OCI-LY1 (cell line): ENCODE measurements at regions not wholly inside any gene's neighbourhood (a gene's known extent, or its start where the extent isn't known, plus 50 kb on each side); places are given as distances from the start of the nearest gene placed in this dataset.

ENCODE experiments used
- H2AFZ ChIP-seq: fragments of 200-600 bp; sonication (generic), shearing (Covaris generic); 2 replicates; pipeline ENCODE4 v1.6.0; 2014; ENCODE audit warnings: antibody characterized with exemption, mild to moderate bottlenecking, low read length
- H3F3A ChIP-seq: fragments of 200-600 bp; sonication (generic), shearing (Covaris generic); 2 replicates; pipeline ENCODE4 v1.6.0; 2014; ENCODE audit warnings: mild to moderate bottlenecking, antibody characterized with exemption, low read length, moderate library complexity; ENCODE audit not compliant: insufficient read depth
- H3K27ac ChIP-seq: fragments of 200-600 bp; sonication (generic); 2 replicates; pipeline ENCODE4 v1.5.1; 2014; ENCODE audit warnings: low read length, mixed run types, mild to moderate bottlenecking, low read depth; ENCODE audit not compliant: poor library complexity, severe bottlenecking
- H3K27me3 ChIP-seq: fragments of 200-600 bp; sonication (generic); 2 replicates; pipeline ENCODE4 v1.6.0; 2014; ENCODE audit warnings: antibody characterized with exemption, mild to moderate bottlenecking, low read length, moderate library complexity; ENCODE audit not compliant: insufficient read depth
- H3K36me3 ChIP-seq: fragments of 200-600 bp; sonication (generic); 2 replicates; pipeline ENCODE4 v1.6.1; 2014; ENCODE audit warnings: mild to moderate bottlenecking, antibody characterized with exemption, low read length, moderate library complexity, mixed read lengths; ENCODE audit not compliant: insufficient read depth
- H3K4me1 ChIP-seq: fragments of 200-600 bp; sonication (generic); 2 replicates; pipeline ENCODE4 v1.5.1; 2014; ENCODE audit warnings: mild to moderate bottlenecking, low read length, moderate library complexity; ENCODE audit not compliant: insufficient read depth, severe bottlenecking
- H3K4me2 ChIP-seq: fragments of 200-600 bp; sonication (generic), shearing (Covaris generic); 2 replicates; pipeline ENCODE4 v1.6.1; 2014; ENCODE audit warnings: low read length
- H3K4me3 ChIP-seq: fragments of 200-600 bp; sonication (generic); 2 replicates; pipeline ENCODE4 v1.5.1; 2014; ENCODE audit warnings: low read length, low read depth, mild to moderate bottlenecking, mixed read lengths; ENCODE audit not compliant: poor library complexity, severe bottlenecking
- H3K79me2 ChIP-seq: fragments of 200-600 bp; shearing (Covaris generic); 2 replicates; pipeline ENCODE4 v1.6.1; 2016; ENCODE audit warnings: mixed run types, low read length, mixed read lengths; ENCODE audit not compliant: insufficient read depth
- H3K9ac ChIP-seq: fragments of 200-600 bp; sonication (generic), shearing (Covaris generic); 2 replicates; pipeline ENCODE4 v1.6.1; 2014; ENCODE audit warnings: mild to moderate bottlenecking, low read length, mixed read lengths
- H3K9me2 ChIP-seq: fragments of 200-600 bp; sonication (generic), shearing (Covaris generic); 2 replicates; pipeline ENCODE4 v1.6.1; 2014; ENCODE audit warnings: low read depth, mild to moderate bottlenecking, low read length, mixed read lengths
- H3K9me3 ChIP-seq: fragments of 200-600 bp; shearing (Covaris generic); 2 replicates; pipeline ENCODE4 v1.6.1; 2014; ENCODE audit warnings: low read length, mixed read lengths
- H4K20me1 ChIP-seq: fragments of 200-600 bp; sonication (generic), shearing (Covaris generic); 2 replicates; pipeline ENCODE4 v1.6.0; 2016; ENCODE audit warnings: mild to moderate bottlenecking, low read length; ENCODE audit not compliant: insufficient read depth
- EZH2 ChIP-seq: fragments of 200-600 bp; sonication (generic), shearing (Covaris generic); IDR thresholded peaks from 2 replicates; pipeline ENCODE4 v1.8.0; 2017; ENCODE audit warnings: borderline replicate concordance, mixed run types, mild to moderate bottlenecking, antibody characterized with exemption, low read length, moderate library complexity, mixed read lengths
- TF ChIP-seq, protein P1 (sequence below): fragments of 200-600 bp; sonication (generic), shearing (Covaris generic); IDR thresholded peaks from 2 replicates; pipeline ENCODE4 v1.5.1; 2017; ENCODE audit warnings: mild to moderate bottlenecking, antibody characterized with exemption, low read length, moderate library complexity, mixed read lengths

DNA sequence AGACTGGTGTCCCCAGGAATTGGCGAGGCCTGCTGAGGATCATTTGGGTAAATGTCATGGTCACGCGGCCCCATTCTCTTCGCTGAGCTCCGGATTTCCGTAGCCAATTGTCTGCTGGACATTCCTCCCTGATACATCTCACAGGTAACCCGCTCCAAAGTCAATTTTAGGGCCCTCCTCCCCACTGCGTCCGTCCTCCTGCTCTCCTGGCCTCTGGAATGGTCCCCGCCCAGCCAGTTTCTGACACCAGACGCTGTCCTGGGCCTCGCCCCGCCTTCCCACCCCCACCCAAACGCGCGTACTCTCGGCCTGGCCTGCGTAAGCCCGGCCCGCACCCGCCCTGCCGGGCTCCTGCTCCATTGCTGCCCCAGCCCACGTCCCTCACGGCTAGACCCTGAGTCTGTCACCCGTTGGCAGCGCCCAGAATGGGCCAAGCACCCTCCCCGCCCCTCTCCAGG lies 202.0 kb downstream of the AUH start:
- Histone ChIP-seq H3K4me2 (no peak overlapping the region), H3K27me3 (peaks cover 11% of the 10 kb centered on the region), H3K36me3 (no peaks in the 10 kb centered on the region), H4K20me1 (no peaks in the 10 kb centered on the region), H3K9me3 (no peaks in the 10 kb centered on the region), H3K9me2 (no peaks in the 10 kb centered on the region), H2AFZ (no peak overlapping the region), H3K79me2 (no peaks in the 10 kb centered on the region), H3K4me1 (no peaks in the 10 kb centered on the region), H3K9ac (no peak overlapping the region), H3F3A (no peaks in the 10 kb centered on the region), H3K4me3 (no peak overlapping the region), H3K27ac (no peak overlapping the region)
- no peak for TF ChIP-seq EZH2
- TF ChIP-seq, protein P1, sequence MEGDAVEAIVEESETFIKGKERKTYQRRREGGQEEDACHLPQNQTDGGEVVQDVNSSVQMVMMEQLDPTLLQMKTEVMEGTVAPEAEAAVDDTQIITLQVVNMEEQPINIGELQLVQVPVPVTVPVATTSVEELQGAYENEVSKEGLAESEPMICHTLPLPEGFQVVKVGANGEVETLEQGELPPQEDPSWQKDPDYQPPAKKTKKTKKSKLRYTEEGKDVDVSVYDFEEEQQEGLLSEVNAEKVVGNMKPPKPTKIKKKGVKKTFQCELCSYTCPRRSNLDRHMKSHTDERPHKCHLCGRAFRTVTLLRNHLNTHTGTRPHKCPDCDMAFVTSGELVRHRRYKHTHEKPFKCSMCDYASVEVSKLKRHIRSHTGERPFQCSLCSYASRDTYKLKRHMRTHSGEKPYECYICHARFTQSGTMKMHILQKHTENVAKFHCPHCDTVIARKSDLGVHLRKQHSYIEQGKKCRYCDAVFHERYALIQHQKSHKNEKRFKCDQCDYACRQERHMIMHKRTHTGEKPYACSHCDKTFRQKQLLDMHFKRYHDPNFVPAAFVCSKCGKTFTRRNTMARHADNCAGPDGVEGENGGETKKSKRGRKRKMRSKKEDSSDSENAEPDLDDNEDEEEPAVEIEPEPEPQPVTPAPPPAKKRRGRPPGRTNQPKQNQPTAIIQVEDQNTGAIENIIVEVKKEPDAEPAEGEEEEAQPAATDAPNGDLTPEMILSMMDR, result no peak

DNA sequence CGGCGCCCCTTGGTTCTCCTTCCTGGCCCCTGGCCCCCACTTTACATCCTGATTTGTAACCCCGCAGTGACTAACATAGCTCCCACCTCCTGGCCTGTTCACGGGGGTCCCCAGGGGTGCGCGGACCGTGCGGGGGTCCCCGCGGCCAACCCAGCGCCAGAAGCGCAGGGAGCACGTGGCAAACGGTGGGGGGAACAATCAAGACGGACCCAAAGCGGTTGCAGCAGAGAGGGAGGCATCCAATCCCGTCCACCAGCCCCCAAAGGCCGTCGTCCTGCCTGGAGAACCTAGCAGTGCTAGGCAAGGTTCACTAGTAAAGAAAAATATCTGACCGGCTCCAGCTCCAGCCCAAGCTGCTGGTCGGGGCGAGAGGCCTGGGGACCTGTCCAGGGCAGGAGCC lies 201.5 kb downstream of the AUH start:
- Histone ChIP-seq H3K9ac (no peak overlapping the region), H3K4me1 (no peaks in the 10 kb centered on the region), H3K36me3 (no peaks in the 10 kb centered on the region), H3K9me2 (no peaks in the 10 kb centered on the region), H3F3A (no peaks in the 10 kb centered on the region), H3K9me3 (no peaks in the 10 kb centered on the region), H3K79me2 (no peaks in the 10 kb centered on the region), H2AFZ (no peak overlapping the region), H3K27ac (no peak overlapping the region), H4K20me1 (no peaks in the 10 kb centered on the region), H3K27me3 (peaks cover 14% of the 10 kb centered on the region), H3K4me2 (no peak overlapping the region), H3K4me3 (no peak overlapping the region)
- TF ChIP-seq, protein P1, result no peak
- no peak for TF ChIP-seq EZH2

DNA sequence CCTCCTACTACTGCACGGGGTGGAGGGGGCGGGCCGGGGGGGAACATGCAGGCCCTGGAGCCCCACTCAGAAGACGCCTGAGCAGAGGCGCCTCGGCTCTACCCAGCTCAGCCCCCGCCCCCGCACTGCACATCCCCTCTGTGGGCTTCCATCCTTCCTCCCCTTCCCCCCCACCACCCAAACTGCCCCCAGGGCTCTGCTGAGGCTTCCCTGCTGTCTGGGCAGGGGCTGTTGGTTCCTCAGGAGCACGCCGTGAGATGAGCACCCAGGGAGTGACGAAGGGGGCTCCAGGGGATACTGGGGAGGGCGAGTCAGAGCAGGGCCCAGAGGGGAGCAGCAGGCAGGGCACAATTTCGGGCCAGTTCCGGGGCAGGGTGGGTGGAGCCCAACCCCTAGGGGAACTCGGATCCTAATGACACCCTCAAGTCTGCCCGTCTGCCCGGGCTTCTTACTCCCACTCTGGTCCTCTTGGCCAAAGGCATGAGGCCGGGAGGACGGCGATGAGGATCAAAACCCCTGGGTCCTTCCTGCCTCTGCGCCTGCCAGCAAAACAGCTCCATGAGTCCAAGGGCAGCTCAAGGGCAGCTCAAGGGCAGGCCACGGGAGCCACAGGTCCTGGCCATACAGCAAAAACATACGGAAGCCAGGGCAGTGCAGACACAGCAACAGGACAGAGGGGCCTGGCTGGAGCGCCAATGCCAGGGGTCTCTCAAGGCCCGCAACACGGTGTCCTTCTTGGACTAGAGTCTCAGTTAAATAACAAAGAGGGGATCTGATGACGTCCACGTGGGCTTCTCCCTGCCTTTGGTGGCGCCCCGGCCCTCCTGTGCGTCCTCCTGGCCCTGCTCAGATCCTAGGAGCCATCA lies 200.9 kb downstream of the AUH start:
- no peaks in the 10 kb centered on the region for H3K9me2 ChIP-seq
- no peak overlapping the region for H2AFZ ChIP-seq
- H3K4me1 ChIP-seq, result no peaks in the 10 kb centered on the region
- no peaks in the 10 kb centered on the region for H3F3A ChIP-seq
- H3K9me3 ChIP-seq, result no peaks in the 10 kb centered on the region
- H4K20me1 ChIP-seq, result no peaks in the 10 kb centered on the region
- H3K79me2 ChIP-seq, result no peaks in the 10 kb centered on the region
- TF ChIP-seq, protein P1, result no peak
- no peak for TF ChIP-seq EZH2
- no peaks in the 10 kb centered on the region for H3K36me3 ChIP-seq
- H3K4me3 ChIP-seq, result no peak overlapping the region
- H3K9ac ChIP-seq, result no peak overlapping the region
- H3K27ac ChIP-seq, result no peak overlapping the region
- H3K4me2 ChIP-seq, result no peak overlapping the region
- peaks cover 16% of the 10 kb centered on the region for H3K27me3 ChIP-seq
